Lung (tissue), 11 donors: ENCODE measurements at regions not wholly inside any gene's neighbourhood (a gene's known extent, or its start where the extent isn't known, plus 50 kb on each side); places are given as distances from the start of the nearest gene placed in this dataset.

Source experiments
- ATAC-seq: fragments of 200-7000 bp; cut with Tn5 transposase; one replicate; pipeline ENCODE4 v1.9.1; 2020; ENCODE audit warnings: moderate number of reproducible peaks; ENCODE audit not compliant: insufficient read depth, low FRiP score
- DNase-seq, 3 donors: peaks; one replicate each; pipeline ENCODE4 v3.0.0-alpha.2; 2013 to 2017
- H3K27ac ChIP-seq, 2 donors: one replicate each; pipeline ENCODE4 v1.5.1; 2013; ENCODE audit warnings: mild to moderate bottlenecking in 2 of 2, moderate library complexity in 2 of 2, control low read depth in 1 of 2, inconsistent platforms in 1 of 2, low read depth in 1 of 2, low read length in 1 of 2
- H3K27me3 ChIP-seq, 3 donors: one replicate each; pipeline ENCODE4 v1.5.1; 2013; ENCODE audit warnings: low read length in 2 of 3; ENCODE audit not compliant: control insufficient read depth in 3 of 3, insufficient read depth in 3 of 3
- H3K36me3 ChIP-seq, 4 donors: one replicate each; pipeline ENCODE4 v1.5.1; 2013; ENCODE audit warnings: low read length in 4 of 4, mild to moderate bottlenecking in 1 of 4, moderate library complexity in 1 of 4; ENCODE audit not compliant: control insufficient read depth in 4 of 4, insufficient read depth in 4 of 4
- H3K4me1 ChIP-seq, 5 donors: one replicate each; pipeline ENCODE4 v1.5.1; 2013; ENCODE audit warnings: low read length in 5 of 5, mild to moderate bottlenecking in 2 of 5, moderate library complexity in 1 of 5; ENCODE audit not compliant: control insufficient read depth in 5 of 5, insufficient read depth in 5 of 5
- H3K4me3 ChIP-seq: one replicate; pipeline ENCODE4 v1.5.1; 2013; ENCODE audit warnings: mild to moderate bottlenecking, control low read depth, moderate library complexity
- H3K9ac ChIP-seq, 2 donors: one replicate each; pipeline ENCODE4 v1.5.1; 2013; ENCODE audit warnings: low read length in 2 of 2, control low read depth in 1 of 2; ENCODE audit not compliant: insufficient read depth in 1 of 2
- H3K9me3 ChIP-seq, 4 donors: one replicate each; pipeline ENCODE4 v1.5.1; 2013; ENCODE audit warnings: low read length in 3 of 4, mild to moderate bottlenecking in 1 of 4, moderate library complexity in 1 of 4; ENCODE audit not compliant: control insufficient read depth in 4 of 4, insufficient read depth in 3 of 4
- CTCF ChIP-seq: IDR thresholded peaks from 2 replicates; pipeline ENCODE4 v1.5.1; 2012; ENCODE audit warnings: mild to moderate bottlenecking; ENCODE audit errors: control extremely low read depth, extremely low read depth
- WGBS, 2 donors: extraction: QIAGEN DNeasy Blood & Tissue Kit; methylation state at CpG; one replicate each; pipeline ENCODE4 v1.1.7; 2013; 5-methylcytosine and 5-hydroxymethylcytosine counted together
- donor health status: control.
- donor health status: control.
- donor health status: Bipolar disorder and iron deficiency.
- donor health status: healthy.
- donor health status: DM: yes; HTN: yes; CAD: no.

GRCh38 chr20:59387891-59388290 lies 87.5 kb downstream of the EDN3 start:
- no peak for ATAC-seq
- 82 to 89% methylated on average over 3 of the region's 3 CpGs for WGBS, 2 donors

GRCh38 chr20:59388402-59388801 lies 88.0 kb downstream of the EDN3 start:
- ATAC-seq (no peak), DNase-seq (no peak)
- Histone ChIP-seq H3K36me3 (no peaks in the 10 kb centered on the region), H3K9me3 (peaks cover 0 to 12% (median 0%) of the 10 kb centered on the region in 4 donors), H3K9ac (no peak overlapping the region), H3K27me3 (no peaks in the 10 kb centered on the region), H3K27ac (no peak overlapping the region), H3K4me1 (peaks cover 0 to 8% (median 0%) of the 10 kb centered on the region in 5 donors), H3K4me3 (no peak overlapping the region)
- TF ChIP-seq CTCF, result no peak
- 94 to 96% methylated on average over 4 of the region's 4 CpGs for WGBS, 2 donors

More at GRCh38 chr20:59387891-59388290, 87.5 kb downstream of the EDN3 start:
- H3K9me3 ChIP-seq, result peaks cover 0 to 12% (median 0%) of the 10 kb centered on the region in 4 donors
- no peak for TF ChIP-seq CTCF
- no peak overlapping the region for H3K4me3 ChIP-seq
- no peaks in the 10 kb centered on the region for H3K36me3 ChIP-seq
- H3K27ac ChIP-seq, result no peak overlapping the region
- no peak overlapping the region for H3K9ac ChIP-seq
- no peak for DNase-seq
- peaks cover 0 to 2% (median 0%) of the 10 kb centered on the region in 3 donors for H3K27me3 ChIP-seq
- H3K4me1 ChIP-seq, result peaks cover 0 to 8% (median 0%) of the 10 kb centered on the region in 5 donors

DNA sequence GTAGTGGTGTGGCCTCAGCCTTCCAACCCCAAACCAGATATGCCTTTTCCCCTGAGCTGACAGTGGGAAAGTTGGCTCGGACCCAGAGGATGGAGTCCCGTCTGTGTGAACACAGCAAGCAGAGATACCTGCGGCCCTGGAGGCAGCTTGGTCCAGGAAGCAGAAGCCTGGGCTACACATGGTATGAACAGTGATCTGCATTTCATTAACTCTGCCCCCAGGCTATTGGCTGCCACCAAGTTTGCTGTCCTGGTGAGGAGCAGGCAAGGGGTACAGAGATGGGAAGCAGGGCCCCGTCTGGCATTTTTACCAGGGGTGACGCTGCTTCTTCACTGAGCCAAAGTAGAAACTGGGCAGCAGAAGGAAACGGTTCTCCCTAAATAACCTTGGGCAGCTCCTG lies 90.0 kb downstream of the EDN3 start:
- H3K36me3 ChIP-seq, result no peaks in the 10 kb centered on the region
- ATAC-seq (no peak), DNase-seq (no peak)
- no peaks in the 10 kb centered on the region for H3K27me3 ChIP-seq
- peaks cover 0 to 8% (median 0%) of the 10 kb centered on the region in 5 donors for H3K4me1 ChIP-seq
- H3K4me3 ChIP-seq, result no peak overlapping the region
- H3K27ac ChIP-seq, result no peak overlapping the region
- TF ChIP-seq CTCF, result no peak
- H3K9me3 ChIP-seq, result peaks cover 0 to 7% (median 0%) of the 10 kb centered on the region in 4 donors
- H3K9ac ChIP-seq, result no peak overlapping the region
- WGBS, 2 donors, result 90 to 92% methylated on average over 6 of the region's 6 CpGs

DNA sequence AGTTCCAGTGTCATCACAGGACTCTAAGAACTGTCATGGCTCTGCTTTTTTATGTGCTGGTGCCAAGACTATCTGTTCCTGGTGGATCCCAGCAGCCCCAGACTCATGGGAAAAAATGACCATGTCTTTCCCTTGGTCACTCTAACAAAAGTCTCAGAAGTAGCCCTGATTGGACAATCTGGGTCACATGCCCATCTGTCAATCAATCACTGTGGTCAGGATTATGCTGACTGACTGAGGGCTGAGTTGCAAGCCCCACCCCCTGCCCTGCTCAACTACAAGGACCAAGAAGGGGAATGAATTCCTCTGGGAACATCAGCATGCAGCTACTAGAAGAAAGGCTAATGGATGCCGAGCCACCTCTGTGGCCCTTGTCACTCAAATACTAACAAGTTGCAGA lies 91.6 kb downstream of the EDN3 start:
- no peak overlapping the region for H3K9ac ChIP-seq
- H3K4me1 ChIP-seq, result peaks cover 0 to 4% (median 0%) of the 10 kb centered on the region in 5 donors
- peaks cover 0 to 9% (median 0%) of the 10 kb centered on the region in 4 donors for H3K9me3 ChIP-seq
- no peak overlapping the region for H3K27ac ChIP-seq
- ATAC-seq (no peak), DNase-seq (no peak)
- no peak overlapping the region for H3K4me3 ChIP-seq
- no peak for TF ChIP-seq CTCF
- no peaks in the 10 kb centered on the region for H3K36me3 ChIP-seq
- 88 to 91% methylated on average over 1 of the region's 1 CpG for WGBS, 2 donors
- H3K27me3 ChIP-seq, result no peaks in the 10 kb centered on the region
